GM12864 (cell line): ENCODE measurements at regions not wholly inside any gene's neighbourhood (a gene's known extent, or its start where the extent isn't known, plus 50 kb on each side); places are given as distances from the start of the nearest gene placed in this dataset.
"Not testable (repeated sequence)": the region's sequence is repeated elsewhere in the genome, so short reads cannot be mapped to it uniquely, and the experiment has no call there.

Experiments
- DNase-seq: peaks from one replicate; pipeline ENCODE4 v3.0.0-alpha.2; 2011; ENCODE audit warnings: low read depth
- H3K4me3 ChIP-seq: 2 replicates; pipeline ENCODE4 v1.5.1; 2011; ENCODE audit warnings: mild to moderate bottlenecking, low read depth, low read length, control low read depth
- TF ChIP-seq, protein P1 (sequence below): IDR thresholded peaks from 2 replicates; pipeline ENCODE4 v1.5.1; 2011; ENCODE audit warnings: low read depth, mild to moderate bottlenecking, moderate library complexity, low read length, control low read depth, inconsistent platforms; ENCODE audit errors: missing control alignments

DNA sequence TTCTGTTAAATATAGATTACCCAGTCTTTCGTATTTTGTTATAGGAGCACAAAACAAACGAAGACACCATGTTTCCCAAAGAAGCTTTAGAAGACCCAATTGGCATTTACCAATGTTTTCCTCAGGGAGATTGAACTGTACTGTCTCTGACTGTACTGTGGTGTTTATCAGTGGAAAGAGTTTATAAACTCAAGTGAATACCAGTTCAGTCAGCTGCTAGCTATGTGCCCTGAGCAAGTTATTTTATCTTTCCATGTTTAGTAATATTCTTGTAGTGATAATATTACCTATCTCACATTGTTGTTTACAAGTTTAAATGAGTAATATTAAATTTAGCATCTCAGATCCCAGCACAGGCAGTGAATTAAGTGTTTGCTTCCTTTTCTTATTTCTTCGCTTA lies 773.2 kb downstream of the KCNA4 start:
- no peak for DNase-seq
- no peak overlapping the region for H3K4me3 ChIP-seq
- TF ChIP-seq, protein P1, sequence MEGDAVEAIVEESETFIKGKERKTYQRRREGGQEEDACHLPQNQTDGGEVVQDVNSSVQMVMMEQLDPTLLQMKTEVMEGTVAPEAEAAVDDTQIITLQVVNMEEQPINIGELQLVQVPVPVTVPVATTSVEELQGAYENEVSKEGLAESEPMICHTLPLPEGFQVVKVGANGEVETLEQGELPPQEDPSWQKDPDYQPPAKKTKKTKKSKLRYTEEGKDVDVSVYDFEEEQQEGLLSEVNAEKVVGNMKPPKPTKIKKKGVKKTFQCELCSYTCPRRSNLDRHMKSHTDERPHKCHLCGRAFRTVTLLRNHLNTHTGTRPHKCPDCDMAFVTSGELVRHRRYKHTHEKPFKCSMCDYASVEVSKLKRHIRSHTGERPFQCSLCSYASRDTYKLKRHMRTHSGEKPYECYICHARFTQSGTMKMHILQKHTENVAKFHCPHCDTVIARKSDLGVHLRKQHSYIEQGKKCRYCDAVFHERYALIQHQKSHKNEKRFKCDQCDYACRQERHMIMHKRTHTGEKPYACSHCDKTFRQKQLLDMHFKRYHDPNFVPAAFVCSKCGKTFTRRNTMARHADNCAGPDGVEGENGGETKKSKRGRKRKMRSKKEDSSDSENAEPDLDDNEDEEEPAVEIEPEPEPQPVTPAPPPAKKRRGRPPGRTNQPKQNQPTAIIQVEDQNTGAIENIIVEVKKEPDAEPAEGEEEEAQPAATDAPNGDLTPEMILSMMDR, result no peak

DNA sequence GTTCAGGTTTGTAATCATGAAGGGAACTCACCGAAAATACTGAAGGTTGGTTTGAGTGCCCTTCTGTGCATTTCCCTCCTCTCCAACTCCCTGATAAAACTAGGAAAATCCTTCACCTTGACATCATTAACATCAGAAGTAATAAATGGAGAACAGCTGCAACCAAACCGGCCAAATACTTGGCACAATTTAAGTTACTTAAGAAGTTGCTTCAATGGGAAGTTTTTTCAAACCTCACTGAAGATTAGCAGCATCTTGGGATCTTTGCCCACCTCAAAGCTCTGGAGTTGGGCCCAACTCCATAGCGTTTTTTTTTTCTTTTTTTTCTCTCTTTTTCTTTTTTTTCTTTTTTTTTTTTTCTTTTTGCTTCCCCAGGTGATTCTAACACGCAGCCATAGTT lies 784.8 kb downstream of the KCNA4 start:
- TF ChIP-seq, protein P1, result no peak
- no peak overlapping the region for H3K4me3 ChIP-seq
- DNase-seq, result no peak

DNA sequence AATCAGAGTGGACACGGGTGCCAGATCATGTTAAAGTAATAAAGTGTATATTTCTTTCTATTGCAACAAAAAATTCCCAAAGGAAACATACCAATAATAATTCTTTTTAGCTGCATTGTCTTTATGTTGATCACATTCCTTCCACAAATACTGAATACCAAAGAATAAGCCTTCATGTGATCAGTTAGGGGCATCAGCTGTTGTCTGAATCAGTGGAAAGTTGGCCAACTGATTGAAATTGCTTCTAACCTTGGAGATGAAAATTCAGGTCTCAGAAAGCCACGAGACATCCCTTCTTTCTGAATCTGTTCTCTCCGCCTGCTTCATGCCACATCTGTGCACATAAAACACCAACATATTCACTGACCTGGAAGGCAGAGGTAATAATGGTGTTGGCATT lies 785.2 kb downstream of the KCNA4 start:
- no peak for DNase-seq
- TF ChIP-seq, protein P1, result no peak
- no peak overlapping the region for H3K4me3 ChIP-seq

DNA sequence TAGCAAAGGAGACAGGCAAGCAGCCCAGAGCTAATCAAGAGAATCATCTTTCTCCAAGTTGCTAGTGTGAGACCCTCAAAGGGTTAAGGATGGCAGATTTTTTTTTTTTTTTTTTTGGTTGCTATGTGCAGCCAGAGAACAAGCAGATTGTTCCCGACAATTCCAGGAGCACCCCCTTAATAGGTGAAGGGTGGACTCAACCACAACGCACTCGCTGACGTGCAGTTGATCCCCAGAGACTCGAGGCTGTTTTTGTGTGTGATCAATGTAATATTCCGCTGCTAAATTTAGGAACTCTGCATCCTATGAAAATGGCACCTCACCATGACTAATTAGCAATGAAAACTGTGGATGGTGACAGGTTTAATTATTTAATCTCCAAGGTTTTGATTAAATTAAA lies 789.0 kb downstream of the KCNA4 start:
- DNase-seq, result no peak
- TF ChIP-seq, protein P1, result no peak
- H3K4me3 ChIP-seq, result no peak overlapping the region

DNA sequence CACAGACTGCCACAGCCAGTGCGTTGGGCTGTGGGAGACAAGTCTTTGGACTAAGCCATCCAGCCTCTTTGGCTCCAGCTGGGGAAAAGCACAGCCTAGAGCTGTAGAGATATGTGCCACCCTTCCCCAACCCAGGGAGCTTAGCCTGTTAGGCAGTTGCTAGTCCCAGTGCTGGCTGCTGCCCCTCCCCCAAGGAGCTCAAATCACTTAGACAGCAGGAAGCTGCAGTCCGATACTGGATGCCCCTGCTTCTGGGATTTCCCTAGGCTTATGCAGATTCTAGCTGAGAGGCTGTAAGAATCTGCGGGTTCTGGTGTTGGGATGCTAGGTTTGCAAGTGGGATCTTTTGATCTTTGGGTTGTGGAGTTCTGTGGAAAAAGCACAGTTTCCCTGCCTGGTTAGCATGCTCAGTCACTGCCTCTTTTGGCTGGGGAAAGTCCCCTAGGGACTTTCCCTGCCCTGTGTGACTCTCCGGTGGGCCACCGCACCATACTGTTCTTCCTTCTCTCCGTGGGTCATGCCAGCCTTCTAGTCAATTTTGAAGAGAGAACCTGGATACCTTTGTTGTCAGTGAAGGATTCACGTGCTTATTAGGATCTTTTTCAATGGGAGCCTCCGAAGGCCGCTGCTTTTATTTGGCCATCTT lies 792.0 kb downstream of the KCNA4 start:
- no peak overlapping the region for H3K4me3 ChIP-seq
- TF ChIP-seq, protein P1, result no peak
- no peak for DNase-seq

DNA sequence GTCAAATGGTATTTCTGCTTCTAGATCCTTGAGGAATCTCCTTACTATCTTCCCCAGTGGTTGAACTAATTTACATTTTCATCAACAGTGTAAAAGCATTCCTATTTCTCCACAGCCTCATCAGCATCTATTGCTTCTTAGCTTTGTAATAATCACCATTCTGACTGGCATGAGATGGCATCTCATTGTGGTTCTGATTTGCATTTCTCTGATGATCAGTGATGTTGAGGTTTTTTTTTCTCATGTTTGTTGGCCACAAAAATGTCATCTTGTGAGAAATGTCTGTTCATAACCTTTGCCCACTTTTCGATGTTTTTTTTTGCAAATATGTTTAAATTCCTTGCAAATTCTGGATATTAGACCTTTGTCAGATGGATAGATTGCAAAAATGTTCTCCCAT lies 797.3 kb downstream of the KCNA4 start:
- not testable (repeated sequence) for DNase-seq, H3K4me3 ChIP-seq

DNA sequence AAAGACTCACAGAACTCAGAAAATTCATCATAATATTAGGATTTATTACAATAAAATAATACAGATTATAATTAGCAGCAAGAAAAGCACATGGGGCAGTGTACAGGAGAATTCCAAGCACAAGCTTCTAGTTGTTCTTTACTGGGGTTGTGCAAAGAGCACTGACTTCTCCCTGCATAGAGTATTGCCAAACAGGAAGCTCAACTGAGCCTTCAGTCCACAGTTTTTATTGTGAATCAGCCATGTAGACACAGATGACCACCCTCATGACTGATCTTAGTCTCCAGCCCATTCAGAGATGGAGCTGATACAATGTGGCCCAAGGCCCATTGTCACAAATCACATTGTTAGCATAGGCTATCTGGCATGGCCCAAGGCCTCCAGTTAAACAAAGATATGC lies 798.9 kb downstream of the KCNA4 start:
- no peak overlapping the region for H3K4me3 ChIP-seq
- no peak for DNase-seq
- TF ChIP-seq, protein P1, result no peak
